H9 (cell line): ENCODE measurements at regions not wholly inside any gene's neighbourhood (a gene's known extent, or its start where the extent isn't known, plus 50 kb on each side); places are given as distances from the start of the nearest gene placed in this dataset.

Experiments
- DNase-seq: peaks from one replicate; pipeline ENCODE4 v3.0.0-alpha.2; 2017
- H2AFZ ChIP-seq: one replicate; pipeline ENCODE4 v1.6.1; 2013; ENCODE audit warnings: mild to moderate bottlenecking, low read length, control low read depth, moderate library complexity
- H2AK5ac ChIP-seq: 2 replicates; pipeline ENCODE4 v1.6.1; 2013; ENCODE audit warnings: low read length, control low read depth, mixed read lengths; ENCODE audit not compliant: insufficient read length
- H2BK120ac ChIP-seq: one replicate; pipeline ENCODE4 v1.6.1; 2013; ENCODE audit warnings: low read depth, mild to moderate bottlenecking, low read length, control low read depth, inconsistent platforms; ENCODE audit not compliant: poor library complexity, severe bottlenecking
- H2BK12ac ChIP-seq: 2 replicates; pipeline ENCODE4 v1.6.1; 2013; ENCODE audit warnings: low read length, control low read depth, mixed read lengths, low read depth; ENCODE audit not compliant: insufficient read length
- H2BK15ac ChIP-seq: 2 replicates; pipeline ENCODE4 v1.6.1; 2013; ENCODE audit warnings: low read depth, low read length, control low read depth
- H2BK20ac ChIP-seq: one replicate; pipeline ENCODE4 v1.6.1; 2013; ENCODE audit warnings: low read depth, mild to moderate bottlenecking, low read length, control low read depth, inconsistent platforms; ENCODE audit not compliant: poor library complexity, severe bottlenecking
- H2BK5ac ChIP-seq: 2 replicates; pipeline ENCODE4 v1.6.1; 2013; ENCODE audit warnings: low read length, control low read depth, mixed read lengths; ENCODE audit not compliant: insufficient read length
- H3K14ac ChIP-seq: 2 replicates; pipeline ENCODE4 v1.6.1; 2013; ENCODE audit warnings: low read length, control low read depth; ENCODE audit not compliant: insufficient read depth
- H3K18ac ChIP-seq: 2 replicates; pipeline ENCODE4 v1.6.1; 2013; ENCODE audit warnings: low read depth, mild to moderate bottlenecking, mixed read lengths, low read length, control low read depth; ENCODE audit not compliant: insufficient read length
- H3K23ac ChIP-seq: 2 replicates; pipeline ENCODE4 v1.6.1; 2013; ENCODE audit warnings: low read length, control low read depth, mixed read lengths, low read depth; ENCODE audit not compliant: insufficient read length
- H3K23me2 ChIP-seq: 2 replicates; pipeline ENCODE4 v1.6.1; 2013; ENCODE audit warnings: low read depth, mild to moderate bottlenecking, mixed read lengths, low read length, control low read depth; ENCODE audit not compliant: insufficient read length, poor library complexity, severe bottlenecking
- H3K27ac ChIP-seq: 2 replicates; pipeline ENCODE4 v1.5.1; 2013; ENCODE audit warnings: low read length, control low read depth, mixed read lengths, low read depth; ENCODE audit not compliant: insufficient read length
- H3K27me3 ChIP-seq: 2 replicates; pipeline ENCODE4 v1.6.1; 2013; ENCODE audit warnings: low read length, control low read depth, inconsistent platforms; ENCODE audit not compliant: insufficient read depth
- H3K4ac ChIP-seq: 2 replicates; pipeline ENCODE4 v1.6.1; 2013; ENCODE audit warnings: low read depth, mild to moderate bottlenecking, control low read depth, inconsistent platforms, low read length, moderate library complexity
- H3K4me1 ChIP-seq: 2 replicates; pipeline ENCODE4 v1.6.1; 2013; ENCODE audit warnings: low read length, control low read depth, inconsistent platforms; ENCODE audit not compliant: insufficient read depth
- H3K4me2 ChIP-seq: 2 replicates; pipeline ENCODE4 v1.6.1; 2013; ENCODE audit warnings: low read length, control low read depth, mixed read lengths; ENCODE audit not compliant: insufficient read length, insufficient read depth
- H3K56ac ChIP-seq: 2 replicates; pipeline ENCODE4 v1.6.1; 2013; ENCODE audit warnings: low read depth, mild to moderate bottlenecking, mixed read lengths, low read length, control low read depth; ENCODE audit not compliant: insufficient read length
- H3K79me1 ChIP-seq: 2 replicates; pipeline ENCODE4 v1.6.1; 2013; ENCODE audit warnings: low read depth, mild to moderate bottlenecking, moderate library complexity, low read length, control low read depth, inconsistent platforms; ENCODE audit not compliant: insufficient read depth, poor library complexity, severe bottlenecking
- H3K79me2 ChIP-seq: 2 replicates; pipeline ENCODE4 v1.6.1; 2013; ENCODE audit warnings: low read length, control low read depth, inconsistent platforms; ENCODE audit not compliant: insufficient read depth
- H3K9ac ChIP-seq: 2 replicates; pipeline ENCODE4 v1.6.1; 2013; ENCODE audit warnings: low read length, control low read depth, mixed read lengths; ENCODE audit not compliant: insufficient read length; ENCODE audit errors: extremely low read depth
- H3K9me3 ChIP-seq: one replicate; pipeline ENCODE4 v1.6.1; 2013; ENCODE audit warnings: low read depth, low read length, inconsistent platforms; ENCODE audit not compliant: control insufficient read depth
- H3T11ph ChIP-seq: one replicate; pipeline ENCODE4 v1.6.1; 2013; ENCODE audit warnings: mild to moderate bottlenecking, low read length, control low read depth, inconsistent platforms
- H4K20me1 ChIP-seq: one replicate; pipeline ENCODE4 v1.6.1; 2013; ENCODE audit not compliant: control insufficient read depth, insufficient read length, insufficient read depth
- H4K5ac ChIP-seq: 2 replicates; pipeline ENCODE4 v1.6.1; 2013; ENCODE audit warnings: low read depth, mild to moderate bottlenecking, mixed read lengths, low read length, control low read depth; ENCODE audit not compliant: insufficient read length
- H4K8ac ChIP-seq: replicated peaks from 2 replicates; pipeline ENCODE4 v1.6.1; 2013; ENCODE audit warnings: low read length, control low read depth, mixed read lengths, low read depth; ENCODE audit not compliant: insufficient read length
- H4K91ac ChIP-seq: 2 replicates; pipeline ENCODE4 v1.6.1; 2013; ENCODE audit warnings: low read depth, mild to moderate bottlenecking, moderate library complexity, mixed read lengths, low read length, control low read depth; ENCODE audit not compliant: insufficient read length
- H3K27ac Mint-ChIP-seq, 3 experiments: 2 replicates in 2 of 3; 3 replicates in 1 of 3; pipeline ENCODE4 v1.8.0; 2020 to 2021; ENCODE audit warnings: mixed read lengths in 3 of 3, mild to moderate bottlenecking in 1 of 3, moderate library complexity in 1 of 3
- H3K27me3 Mint-ChIP-seq: 2 replicates; pipeline ENCODE4 v1.8.0; 2021; ENCODE audit warnings: low read depth, mild to moderate bottlenecking, moderate library complexity, mixed read lengths
- H3K36me3 Mint-ChIP-seq, 3 experiments: 2 replicates in 2 of 3; 3 replicates in 1 of 3; pipeline ENCODE4 v1.8.0; 2020 to 2021; ENCODE audit warnings: low read depth in 3 of 3, mixed read lengths in 3 of 3; ENCODE audit not compliant: insufficient read depth in 1 of 3
- H3K4me1 Mint-ChIP-seq, 2 experiments: 2 replicates each; pipeline ENCODE4 v1.8.0; 2020; ENCODE audit warnings: mixed read lengths in 2 of 2
- H3K4me3 Mint-ChIP-seq, 2 experiments: 2 replicates in 1 of 2; 3 replicates in 1 of 2; pipeline ENCODE4 v1.8.0; 2020 to 2021; ENCODE audit warnings: mild to moderate bottlenecking in 2 of 2, mixed read lengths in 2 of 2, moderate library complexity in 1 of 2
- H3K9me3 Mint-ChIP-seq, 2 experiments: 2 replicates in 1 of 2; 3 replicates in 1 of 2; pipeline ENCODE4 v1.8.0; 2020; ENCODE audit warnings: mild to moderate bottlenecking in 2 of 2, mixed read lengths in 2 of 2, moderate library complexity in 1 of 2
- WGBS: extraction: QIAGEN DNeasy Blood & Tissue Kit; methylation state at CpG from one replicate; pipeline ENCODE4 v1.1.7; 2013; ENCODE audit warnings: missing lambda C conversion rate, low lambda C conversion rate, mixed read lengths; ENCODE audit not compliant: insufficient read length; ENCODE audit errors: extremely low coverage; 5-methylcytosine and 5-hydroxymethylcytosine counted together
- TF ChIP-seq, protein P1 (sequence below): fragments of 200-600 bp; sonication (generic); conservative IDR thresholded peaks from 3 replicates; pipeline ENCODE4 v1.8.0; 2021; ENCODE audit warnings: antibody characterized with exemption, mild to moderate bottlenecking

DNA sequence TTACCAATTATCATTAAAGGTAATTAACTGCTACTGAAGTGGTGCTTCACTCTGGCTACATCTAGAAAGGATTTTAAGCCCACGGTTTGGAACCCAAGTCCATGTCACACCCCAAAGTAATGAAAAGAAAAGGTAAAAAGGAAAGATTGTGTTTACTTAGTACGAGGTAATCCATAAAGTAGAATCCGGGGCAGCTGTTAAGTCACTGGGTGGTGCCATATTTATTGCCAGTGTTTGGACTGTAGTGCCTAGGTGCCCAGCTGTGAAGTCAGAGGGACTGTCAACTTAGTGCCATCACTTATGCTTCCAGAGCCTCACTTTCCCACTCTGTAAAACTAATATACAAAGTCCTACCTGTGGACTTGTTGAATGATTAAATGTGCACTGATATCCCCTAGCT, 52.2 kb upstream of the GRHL3 start:
- Histone ChIP-seq H3K4ac (no peak overlapping the region), H3K27ac (no peak overlapping the region), H3K79me2 (no peaks in the 10 kb centered on the region), H3K23me2 (no peaks in the 10 kb centered on the region), H3K14ac (no peak overlapping the region), H3K27me3 (no peaks in the 10 kb centered on the region), H2BK5ac (no peak overlapping the region), H2BK12ac (no peak overlapping the region), H2BK15ac (no peak overlapping the region), H3K9me3 (no peaks in the 10 kb centered on the region), H4K20me1 (no peaks in the 10 kb centered on the region), H3K56ac (no peak overlapping the region), H3T11ph (no peak overlapping the region), H3K18ac (no peak overlapping the region), H4K5ac (no peak overlapping the region), H2BK20ac (no peak overlapping the region), H3K23ac (no peak overlapping the region), H2AFZ (no peak overlapping the region), H3K79me1 (no peaks in the 10 kb centered on the region), H4K8ac (no peak overlapping the region), H3K4me2 (no peak overlapping the region), H2AK5ac (no peak overlapping the region), H4K91ac (no peak overlapping the region), H3K4me1 (no peaks in the 10 kb centered on the region), H3K9ac (no peak overlapping the region), H2BK120ac (no peak overlapping the region)
- no peak for DNase-seq
- H3K4me3 Mint-ChIP-seq, result no peak overlapping the region
- H3K4me1 Mint-ChIP-seq, result no peaks in the 10 kb centered on the region; a peak in 1 of 4 replicates
- H3K36me3 Mint-ChIP-seq, result peaks cover 0 to 4% (median 0%) of the 10 kb centered on the region in 3 experiments; a peak in 1 of 7 replicates
- H3K27ac Mint-ChIP-seq, result no peak overlapping the region
- TF ChIP-seq, protein P1, sequence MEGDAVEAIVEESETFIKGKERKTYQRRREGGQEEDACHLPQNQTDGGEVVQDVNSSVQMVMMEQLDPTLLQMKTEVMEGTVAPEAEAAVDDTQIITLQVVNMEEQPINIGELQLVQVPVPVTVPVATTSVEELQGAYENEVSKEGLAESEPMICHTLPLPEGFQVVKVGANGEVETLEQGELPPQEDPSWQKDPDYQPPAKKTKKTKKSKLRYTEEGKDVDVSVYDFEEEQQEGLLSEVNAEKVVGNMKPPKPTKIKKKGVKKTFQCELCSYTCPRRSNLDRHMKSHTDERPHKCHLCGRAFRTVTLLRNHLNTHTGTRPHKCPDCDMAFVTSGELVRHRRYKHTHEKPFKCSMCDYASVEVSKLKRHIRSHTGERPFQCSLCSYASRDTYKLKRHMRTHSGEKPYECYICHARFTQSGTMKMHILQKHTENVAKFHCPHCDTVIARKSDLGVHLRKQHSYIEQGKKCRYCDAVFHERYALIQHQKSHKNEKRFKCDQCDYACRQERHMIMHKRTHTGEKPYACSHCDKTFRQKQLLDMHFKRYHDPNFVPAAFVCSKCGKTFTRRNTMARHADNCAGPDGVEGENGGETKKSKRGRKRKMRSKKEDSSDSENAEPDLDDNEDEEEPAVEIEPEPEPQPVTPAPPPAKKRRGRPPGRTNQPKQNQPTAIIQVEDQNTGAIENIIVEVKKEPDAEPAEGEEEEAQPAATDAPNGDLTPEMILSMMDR, result no peak
- H3K9me3 Mint-ChIP-seq, result peaks cover 13 to 18% of the 10 kb centered on the region in 2 experiments
- WGBS, result no CpG with 5 or more reads among the region's 3 CpGs
- H3K27me3 Mint-ChIP-seq, result peaks cover 3% of the 10 kb centered on the region; the same call in 1 of the 2 replicates
